Type B pancreatic cell (in vitro differentiated cells): ENCODE measurements at regions not wholly inside any gene's neighbourhood (a gene's known extent, or its start where the extent isn't known, plus 50 kb on each side); places are given as distances from the start of the nearest gene placed in this dataset.
"Not testable (repeated sequence)": the region's sequence is repeated elsewhere in the genome, so short reads cannot be mapped to it uniquely, and the experiment has no call there.

Source experiments
- DNase-seq: peaks from one replicate; pipeline ENCODE4 v3.0.0; 2021; ENCODE audit warnings: mixed read lengths; ENCODE audit not compliant: unreplicated experiment; ENCODE audit errors: extremely low spot score
- H3K27ac Mint-ChIP-seq: 2 replicates; pipeline ENCODE4 v1.8.0; 2021; ENCODE audit warnings: mild to moderate bottlenecking, mixed read lengths
- H3K27me3 Mint-ChIP-seq: 2 replicates; pipeline ENCODE4 v1.8.0; 2021; ENCODE audit warnings: mixed read lengths
- H3K36me3 Mint-ChIP-seq: 2 replicates; pipeline ENCODE4 v1.8.0; 2021; ENCODE audit warnings: mixed read lengths
- H3K4me1 Mint-ChIP-seq: one replicate; pipeline ENCODE4 v1.8.0; 2021; ENCODE audit warnings: mixed read lengths; ENCODE audit not compliant: unreplicated experiment
- H3K4me3 Mint-ChIP-seq: 2 replicates; pipeline ENCODE4 v1.8.0; 2021; ENCODE audit warnings: mild to moderate bottlenecking, mixed read lengths
- H3K9me3 Mint-ChIP-seq: 2 replicates; pipeline ENCODE4 v1.8.0; 2021; ENCODE audit warnings: mixed read lengths
- TF ChIP-seq, protein P1 (sequence below): fragments of 200-600 bp; sonication (generic); conservative IDR thresholded peaks from 2 replicates; pipeline ENCODE4 v1.5.0; 2021; ENCODE audit warnings: antibody characterized with exemption, mild to moderate bottlenecking

DNA sequence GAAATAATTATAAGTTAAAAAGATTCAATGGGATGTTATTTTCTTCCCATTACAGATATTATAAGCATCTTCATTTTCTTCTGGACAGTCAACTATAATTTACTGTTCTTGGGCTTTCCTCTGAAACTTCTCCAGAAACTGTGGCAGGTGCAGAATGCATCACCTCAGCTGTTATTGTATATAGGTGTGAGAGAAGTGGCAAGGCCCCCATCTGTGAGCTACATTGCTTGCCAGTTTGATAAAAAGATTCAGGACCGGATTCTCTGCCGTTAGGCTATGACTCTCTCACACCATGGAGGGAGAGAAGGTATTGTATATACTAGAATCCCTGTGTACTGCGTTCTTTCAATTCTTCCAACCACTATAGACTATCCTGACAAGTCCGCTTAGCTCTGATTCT, 135.8 kb upstream of the CENPW start:
- Mint-ChIP-seq H3K9me3 (no peaks in the 10 kb centered on the region), H3K4me1 (no peaks in the 10 kb centered on the region), H3K4me3 (no peak overlapping the region), H3K27ac (no peak overlapping the region), H3K36me3 (no peaks in the 10 kb centered on the region), H3K27me3 (no peaks in the 10 kb centered on the region)
- TF ChIP-seq, protein P1, sequence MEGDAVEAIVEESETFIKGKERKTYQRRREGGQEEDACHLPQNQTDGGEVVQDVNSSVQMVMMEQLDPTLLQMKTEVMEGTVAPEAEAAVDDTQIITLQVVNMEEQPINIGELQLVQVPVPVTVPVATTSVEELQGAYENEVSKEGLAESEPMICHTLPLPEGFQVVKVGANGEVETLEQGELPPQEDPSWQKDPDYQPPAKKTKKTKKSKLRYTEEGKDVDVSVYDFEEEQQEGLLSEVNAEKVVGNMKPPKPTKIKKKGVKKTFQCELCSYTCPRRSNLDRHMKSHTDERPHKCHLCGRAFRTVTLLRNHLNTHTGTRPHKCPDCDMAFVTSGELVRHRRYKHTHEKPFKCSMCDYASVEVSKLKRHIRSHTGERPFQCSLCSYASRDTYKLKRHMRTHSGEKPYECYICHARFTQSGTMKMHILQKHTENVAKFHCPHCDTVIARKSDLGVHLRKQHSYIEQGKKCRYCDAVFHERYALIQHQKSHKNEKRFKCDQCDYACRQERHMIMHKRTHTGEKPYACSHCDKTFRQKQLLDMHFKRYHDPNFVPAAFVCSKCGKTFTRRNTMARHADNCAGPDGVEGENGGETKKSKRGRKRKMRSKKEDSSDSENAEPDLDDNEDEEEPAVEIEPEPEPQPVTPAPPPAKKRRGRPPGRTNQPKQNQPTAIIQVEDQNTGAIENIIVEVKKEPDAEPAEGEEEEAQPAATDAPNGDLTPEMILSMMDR: no peak
- no peak for DNase-seq

DNA sequence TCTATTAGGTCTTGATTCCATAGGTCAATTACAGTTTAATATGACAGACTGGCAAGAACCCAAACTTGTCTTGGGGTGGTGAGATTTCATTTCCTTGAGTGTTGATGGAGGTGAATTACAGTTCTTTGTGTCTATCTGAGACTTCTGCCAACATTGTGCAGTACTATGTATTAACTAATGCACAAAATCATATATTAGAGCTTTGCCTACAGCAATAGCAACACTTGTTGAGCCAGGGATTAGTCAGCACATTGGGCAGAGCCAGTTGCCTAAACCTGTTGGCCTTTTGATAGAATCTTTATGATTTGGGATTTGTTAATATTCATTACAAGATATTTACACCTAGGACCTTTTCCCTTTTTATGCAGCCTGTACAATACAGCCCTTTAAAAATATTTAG, 135.3 kb upstream of the CENPW start:
- no peaks in the 10 kb centered on the region for H3K4me1 Mint-ChIP-seq
- no peak for DNase-seq
- no peaks in the 10 kb centered on the region for H3K27me3 Mint-ChIP-seq
- no peaks in the 10 kb centered on the region for H3K36me3 Mint-ChIP-seq
- H3K9me3 Mint-ChIP-seq: no peaks in the 10 kb centered on the region
- no peak overlapping the region for H3K27ac Mint-ChIP-seq
- TF ChIP-seq, protein P1: no peak
- H3K4me3 Mint-ChIP-seq: no peak overlapping the region

DNA sequence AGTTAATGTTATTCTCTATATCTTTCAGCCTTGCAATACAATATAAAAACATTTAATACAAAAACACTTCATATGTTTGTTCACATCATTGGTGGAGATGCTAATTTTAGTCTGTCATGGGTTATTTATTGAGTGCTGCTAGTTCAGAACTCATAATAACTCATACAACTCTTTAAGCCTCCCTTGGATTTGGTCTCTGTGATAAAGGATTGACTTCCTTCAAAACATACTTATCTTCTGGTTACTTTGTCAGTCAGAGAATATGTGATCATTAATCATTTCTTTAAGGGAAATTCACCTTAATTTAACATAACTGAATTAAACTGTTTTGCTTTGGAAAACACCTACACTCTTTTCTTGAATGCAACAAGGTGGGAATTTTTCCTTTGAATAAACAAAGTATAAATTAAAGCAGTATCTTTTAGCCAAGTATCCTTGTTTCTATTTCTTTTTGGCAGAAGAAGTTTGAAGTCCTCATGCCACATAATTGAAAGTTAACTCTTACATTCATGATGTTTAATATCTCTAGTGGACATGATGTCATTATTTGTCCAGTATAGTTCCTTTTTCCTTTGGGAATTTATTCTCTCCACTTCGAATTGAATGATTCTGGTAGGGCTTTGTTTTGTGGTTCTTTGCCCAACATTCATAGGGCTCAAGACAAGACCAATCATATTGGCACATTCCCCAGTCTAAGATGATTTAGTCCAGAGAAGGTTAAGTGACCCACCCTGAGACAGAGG, 133.2 kb upstream of the CENPW start:
- TF ChIP-seq, protein P1: no peak
- Mint-ChIP-seq H3K27ac (no peak overlapping the region), H3K27me3 (no peaks in the 10 kb centered on the region), H3K4me1 (peaks cover 4% of the 10 kb centered on the region), H3K36me3 (no peaks in the 10 kb centered on the region), H3K4me3 (no peak overlapping the region), H3K9me3 (peaks cover 4% of the 10 kb centered on the region)
- no peak for DNase-seq

DNA sequence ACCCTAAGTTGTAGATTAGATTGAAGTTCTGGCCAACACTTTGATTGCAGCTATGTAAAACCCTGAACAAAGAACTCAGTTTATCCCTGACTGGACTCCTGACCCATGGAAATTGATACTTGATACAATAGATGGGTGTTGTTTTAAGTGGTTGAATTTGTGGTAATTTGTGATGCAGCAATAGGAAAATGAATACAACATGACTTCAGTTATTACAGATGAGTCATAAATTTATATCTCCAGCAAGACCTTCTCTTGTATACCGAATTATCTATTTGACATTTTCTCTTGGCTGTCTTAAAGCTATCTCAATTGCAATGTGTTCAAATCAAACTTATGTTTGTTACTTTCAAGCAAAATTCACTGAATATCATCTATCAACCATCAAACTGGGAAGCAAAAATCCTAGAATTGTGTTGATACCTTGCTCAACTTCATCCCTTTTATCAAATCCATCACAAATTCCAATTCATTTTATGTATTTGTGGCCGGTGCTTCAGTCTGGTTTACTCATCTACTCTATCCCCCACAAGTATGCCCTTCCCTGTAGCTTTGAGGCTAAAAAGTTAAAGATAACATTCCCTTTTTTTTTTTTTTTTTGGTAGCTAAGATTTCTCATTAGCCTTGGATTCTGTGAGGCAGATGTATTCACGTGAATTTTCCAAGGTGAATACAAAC, 129.4 kb upstream of the CENPW start:
- Mint-ChIP-seq H3K27me3 (no peaks in the 10 kb centered on the region), H3K27ac (no peak overlapping the region), H3K36me3 (peaks cover 4% of the 10 kb centered on the region), H3K4me1 (peaks cover 4% of the 10 kb centered on the region), H3K4me3 (no peak overlapping the region), H3K9me3 (peaks cover 9% of the 10 kb centered on the region)
- no peak for DNase-seq
- TF ChIP-seq, protein P1: no peak

DNA sequence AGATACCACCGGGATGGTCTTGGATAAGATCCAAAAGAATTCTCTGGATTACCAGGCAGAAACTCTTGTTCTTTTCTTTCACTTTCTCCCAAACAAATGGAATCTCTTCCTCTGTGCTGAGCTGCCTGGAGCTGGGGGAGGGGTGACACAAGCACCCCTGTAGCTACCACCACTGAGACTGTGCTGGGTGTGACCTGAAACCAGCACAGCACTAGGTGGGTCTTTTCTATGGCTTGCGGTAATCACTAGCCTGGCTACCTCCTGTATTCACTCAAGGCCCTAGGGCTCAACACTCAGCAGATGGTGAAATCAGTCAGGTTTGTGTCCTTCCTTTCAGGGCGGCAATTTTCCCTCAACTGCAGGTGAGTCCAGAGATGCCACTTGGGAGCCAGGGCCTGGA, 122.4 kb upstream of the CENPW start:
- no peaks in the 10 kb centered on the region for H3K27me3 Mint-ChIP-seq
- no peak for DNase-seq
- no peaks in the 10 kb centered on the region for H3K9me3 Mint-ChIP-seq
- no peak overlapping the region for H3K27ac Mint-ChIP-seq
- no peak overlapping the region for H3K4me3 Mint-ChIP-seq
- H3K4me1 Mint-ChIP-seq: no peaks in the 10 kb centered on the region
- TF ChIP-seq, protein P1: no peak
- no peaks in the 10 kb centered on the region for H3K36me3 Mint-ChIP-seq

DNA sequence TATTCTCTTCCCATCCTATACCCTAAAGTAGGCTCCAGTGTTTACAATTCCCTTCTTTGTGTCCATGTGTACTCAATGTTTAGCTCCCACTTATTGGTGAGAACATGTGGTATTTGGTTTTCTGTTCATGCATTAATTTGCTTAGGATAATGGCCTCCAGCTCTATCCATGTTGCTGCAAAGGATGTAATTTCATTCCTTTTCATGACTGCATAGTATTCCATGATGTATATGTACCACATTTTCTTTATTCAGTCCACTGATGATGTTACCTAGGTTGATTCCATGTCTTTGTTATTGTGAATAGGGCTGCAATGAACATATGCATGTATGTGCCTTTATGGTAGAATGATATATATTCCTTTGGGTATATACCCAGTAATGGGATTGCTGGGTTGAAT, 119.0 kb upstream of the CENPW start:
- H3K9me3 Mint-ChIP-seq, H3K4me3 Mint-ChIP-seq, H3K27ac Mint-ChIP-seq, H3K4me1 Mint-ChIP-seq, DNase-seq, H3K36me3 Mint-ChIP-seq, H3K27me3 Mint-ChIP-seq: not testable (repeated sequence)
